ENCODE measurements at regions not wholly inside any gene's neighbourhood (a gene's known extent, or its start where the extent isn't known, plus 50 kb on each side); places are given as distances from the start of the nearest gene placed in this dataset.

DNA sequence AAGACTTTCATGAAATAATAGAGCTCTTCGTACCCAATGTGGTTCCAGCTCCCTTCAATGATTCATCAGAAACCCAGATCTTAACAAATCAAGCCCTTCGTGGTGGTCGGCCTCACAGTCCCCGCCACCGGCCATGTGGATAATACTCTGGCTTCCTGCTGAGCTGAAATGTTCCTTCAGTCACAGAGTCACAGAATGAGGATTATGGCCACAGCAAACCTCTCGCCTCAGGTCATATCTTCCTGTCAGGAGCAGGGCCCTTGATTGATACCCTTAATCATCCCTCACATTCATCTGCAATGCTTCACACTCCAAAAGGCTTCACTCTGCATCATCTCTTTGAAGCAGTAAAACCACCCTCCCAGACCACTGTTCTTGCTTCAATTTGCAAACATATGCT lies 452.6 kb downstream of the OCA2 start:
- TF ChIP-seq, protein P1, sequence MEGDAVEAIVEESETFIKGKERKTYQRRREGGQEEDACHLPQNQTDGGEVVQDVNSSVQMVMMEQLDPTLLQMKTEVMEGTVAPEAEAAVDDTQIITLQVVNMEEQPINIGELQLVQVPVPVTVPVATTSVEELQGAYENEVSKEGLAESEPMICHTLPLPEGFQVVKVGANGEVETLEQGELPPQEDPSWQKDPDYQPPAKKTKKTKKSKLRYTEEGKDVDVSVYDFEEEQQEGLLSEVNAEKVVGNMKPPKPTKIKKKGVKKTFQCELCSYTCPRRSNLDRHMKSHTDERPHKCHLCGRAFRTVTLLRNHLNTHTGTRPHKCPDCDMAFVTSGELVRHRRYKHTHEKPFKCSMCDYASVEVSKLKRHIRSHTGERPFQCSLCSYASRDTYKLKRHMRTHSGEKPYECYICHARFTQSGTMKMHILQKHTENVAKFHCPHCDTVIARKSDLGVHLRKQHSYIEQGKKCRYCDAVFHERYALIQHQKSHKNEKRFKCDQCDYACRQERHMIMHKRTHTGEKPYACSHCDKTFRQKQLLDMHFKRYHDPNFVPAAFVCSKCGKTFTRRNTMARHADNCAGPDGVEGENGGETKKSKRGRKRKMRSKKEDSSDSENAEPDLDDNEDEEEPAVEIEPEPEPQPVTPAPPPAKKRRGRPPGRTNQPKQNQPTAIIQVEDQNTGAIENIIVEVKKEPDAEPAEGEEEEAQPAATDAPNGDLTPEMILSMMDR (conservative IDR thresholded peaks at IDR 0.05; ENCODE audit: low read depth, low read length): no peak
- DNase-seq (ENCODE audit: low read depth): no peak
- H3K4me3 ChIP-seq (ENCODE audit: low read depth, low read length): no peak overlapping the region

DNA sequence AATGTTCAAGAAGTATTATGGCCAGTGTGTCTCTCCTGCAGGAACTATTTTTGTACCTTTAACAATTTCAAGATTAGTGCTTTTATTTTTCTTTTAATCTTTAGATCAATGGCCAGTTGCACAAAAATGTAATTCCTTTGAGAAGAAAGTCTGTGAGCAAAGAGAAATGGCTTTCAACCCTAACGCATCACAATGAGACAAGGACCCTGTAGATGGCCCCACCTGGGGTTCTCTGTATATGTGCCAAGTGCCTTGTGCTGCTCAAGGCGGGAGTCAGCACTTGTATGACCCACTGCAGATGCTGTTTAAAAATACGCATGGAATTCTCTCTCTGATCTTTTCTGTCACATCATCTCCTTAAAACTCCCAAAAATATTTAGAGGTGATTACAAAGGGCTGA lies 453.4 kb downstream of the OCA2 start:
- TF ChIP-seq, protein P1 (conservative IDR thresholded peaks at IDR 0.05; ENCODE audit: low read depth, low read length): no peak
- DNase-seq (ENCODE audit: low read depth): no peak
- H3K4me3 ChIP-seq (ENCODE audit: low read depth, low read length): no peak overlapping the region

DNA sequence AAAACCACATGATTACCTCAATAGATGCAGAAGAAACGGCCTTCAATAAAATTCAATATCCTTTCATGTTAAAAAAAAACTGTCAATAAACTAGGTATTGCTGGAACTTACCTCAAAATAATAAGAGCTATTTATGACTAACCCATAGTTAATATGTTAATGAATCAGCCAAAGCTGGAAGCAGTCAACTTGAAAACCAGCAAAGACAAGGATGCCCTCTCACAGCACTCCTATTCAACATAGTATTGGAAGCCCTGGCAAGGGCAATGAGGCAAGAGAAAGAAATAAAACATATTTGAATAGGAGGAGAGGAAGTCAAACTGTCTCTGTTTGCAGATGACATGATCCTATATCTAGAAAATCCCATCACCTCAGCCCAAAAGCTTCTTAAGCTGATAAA lies 456.1 kb downstream of the OCA2 start:
- no peak for DNase-seq (ENCODE audit: low read depth)
- TF ChIP-seq, protein P1 (conservative IDR thresholded peaks at IDR 0.05; ENCODE audit: low read depth, low read length): no peak
- no peak overlapping the region for H3K4me3 ChIP-seq (ENCODE audit: low read depth, low read length)

DNA sequence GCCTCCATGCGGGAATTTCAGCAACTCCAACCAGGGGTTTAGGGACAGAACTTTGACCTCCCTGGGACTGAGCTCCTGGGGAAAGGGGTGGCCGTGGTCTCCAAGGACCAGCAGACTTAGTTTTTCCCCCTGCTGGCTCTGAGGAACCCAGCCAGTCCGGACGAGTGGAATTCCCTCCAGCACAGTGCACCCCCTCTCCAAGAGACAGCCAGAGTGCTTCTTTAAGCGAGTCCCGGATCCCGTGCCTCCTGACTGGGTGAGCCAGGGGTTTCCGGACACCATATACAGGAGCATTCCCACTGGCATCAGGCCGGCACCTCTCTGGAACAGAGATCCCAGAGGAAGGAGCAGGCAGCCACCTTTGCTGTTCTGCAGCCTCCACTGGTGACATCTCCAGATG lies 459.5 kb downstream of the OCA2 start:
- no peak overlapping the region for H3K4me3 ChIP-seq (ENCODE audit: low read depth, low read length)
- DNase-seq (ENCODE audit: low read depth): no peak
- TF ChIP-seq, protein P1 (conservative IDR thresholded peaks at IDR 0.05; ENCODE audit: low read depth, low read length): no peak

DNA sequence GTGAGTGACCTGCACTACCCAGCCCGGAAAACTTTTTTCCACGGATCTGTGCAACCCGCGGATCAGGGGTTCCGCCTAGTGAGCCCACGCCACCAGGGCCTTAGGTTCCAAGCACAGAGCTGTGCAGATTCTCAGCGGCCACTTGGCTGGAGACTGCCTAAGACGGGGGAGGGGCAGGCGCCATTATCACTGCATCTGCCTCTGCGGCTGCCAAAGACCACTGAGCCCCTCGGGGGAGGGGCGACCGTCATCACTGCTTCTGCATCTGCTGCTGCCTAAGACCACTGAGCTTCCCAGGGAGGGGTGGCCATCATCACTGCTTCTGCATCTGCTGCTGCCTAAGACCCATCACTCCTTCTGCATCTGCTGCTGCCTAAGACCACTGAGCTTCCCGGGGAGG lies 460.2 kb downstream of the OCA2 start:
- TF ChIP-seq, protein P1 (conservative IDR thresholded peaks at IDR 0.05; ENCODE audit: low read depth, low read length): no peak
- DNase-seq (ENCODE audit: low read depth): no peak
- no peak overlapping the region for H3K4me3 ChIP-seq (ENCODE audit: low read depth, low read length)

DNA sequence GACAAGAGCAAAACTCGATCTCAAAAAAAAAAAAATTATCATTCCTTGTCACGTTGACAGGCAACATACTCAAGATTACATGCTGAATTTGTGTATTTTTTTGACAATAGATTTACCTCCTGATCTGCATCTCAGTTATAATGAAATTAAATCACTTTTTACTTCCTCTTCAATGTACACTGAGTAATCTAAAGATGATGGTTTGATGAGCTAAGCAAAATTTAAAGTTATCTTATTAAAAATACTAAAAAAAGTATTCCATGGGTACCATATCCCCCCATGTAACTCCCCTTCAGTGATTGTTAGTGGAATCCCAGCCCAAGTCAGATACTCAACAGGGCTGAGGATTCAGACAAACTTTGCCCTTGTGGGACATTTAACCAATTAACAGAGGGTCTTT lies 463.2 kb downstream of the OCA2 start:
- no peak overlapping the region for H3K4me3 ChIP-seq (ENCODE audit: low read depth, low read length)
- DNase-seq (ENCODE audit: low read depth): no peak
- TF ChIP-seq, protein P1 (conservative IDR thresholded peaks at IDR 0.05; ENCODE audit: low read depth, low read length): no peak

DNA sequence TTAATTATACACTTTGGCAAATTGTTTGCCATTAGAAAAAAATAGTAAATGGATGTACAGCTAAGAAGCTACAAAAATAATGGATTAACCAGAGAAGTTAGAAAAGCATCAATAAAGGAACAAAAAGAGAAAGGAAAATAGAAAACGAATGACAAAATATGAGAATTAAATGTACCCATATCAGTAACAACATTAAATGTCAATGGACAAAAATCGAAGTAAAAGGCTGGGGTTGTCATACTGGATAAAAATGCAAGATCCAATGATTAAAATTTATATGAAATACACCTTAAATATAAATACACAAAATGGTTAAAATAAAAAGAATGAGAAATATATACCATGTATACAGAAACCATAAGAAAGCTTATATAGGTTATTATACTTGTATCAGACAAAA lies 470.6 kb downstream of the OCA2 start:
- H3K4me3 ChIP-seq (ENCODE audit: low read depth, low read length): no peak overlapping the region
- no peak for DNase-seq (ENCODE audit: low read depth)
- TF ChIP-seq, protein P1 (conservative IDR thresholded peaks at IDR 0.05; ENCODE audit: low read depth, low read length): no peak

Data from choroid plexus epithelial cell (primary cell).